ENCODE measurements at regions not wholly inside any gene's neighbourhood (a gene's known extent, or its start where the extent isn't known, plus 50 kb on each side); places are given as distances from the start of the nearest gene placed in this dataset.
"Not testable (repeated sequence)": the region's sequence is repeated elsewhere in the genome, so short reads cannot be mapped to it uniquely, and the experiment has no call there.

GRCh38 chr5:27855491-27855890 is 817.1 kb upstream of the CDH9 start:
- Histone ChIP-seq H3K27me3 (ENCODE audit: control insufficient read depth, low read length) (no peaks in the 10 kb centered on the region), H3K79me2 (ENCODE audit: control insufficient read depth, low read length) (no peaks in the 10 kb centered on the region), H3K4me3 (ENCODE audit: low read length) (no peak overlapping the region), H3K9me2 (replicated peaks; ENCODE audit: control insufficient read depth, low read length) (no peaks in the 10 kb centered on the region), H3F3A (ENCODE audit: control insufficient read depth, insufficient read depth) (no peaks in the 10 kb centered on the region), H3K4me1 (ENCODE audit: control insufficient read depth, low read length) (no peaks in the 10 kb centered on the region), H3K36me3 (ENCODE audit: control insufficient read depth, low read length) (no peaks in the 10 kb centered on the region), H3K9me3 (ENCODE audit: control insufficient read depth, insufficient read depth, low read length) (no peaks in the 10 kb centered on the region), H3K4me2 (ENCODE audit: low read length) (no peak overlapping the region), H3K27ac (ENCODE audit: low read depth, low read length) (no peak overlapping the region), H4K20me1 (ENCODE audit: control insufficient read depth, insufficient read depth, low read depth, low read length) (no peaks in the 10 kb centered on the region)
- TF ChIP-seq CTCF (IDR thresholded peaks at IDR 0.05; ENCODE audit: low read depth, low read length, poor library complexity, severe bottlenecking) (no peak), EZH2phosphoT487 (IDR thresholded peaks at IDR 0.05; ENCODE audit: borderline replicate concordance, low read length) (no peak)

- TF ChIP-seq EZH2phosphoT487 (IDR thresholded peaks at IDR 0.05; ENCODE audit: borderline replicate concordance, low read length): no peak
- no peaks in the 10 kb centered on the region for H3K27me3 ChIP-seq (ENCODE audit: control insufficient read depth, low read length)
- H3K4me2 ChIP-seq (ENCODE audit: low read length): no peak overlapping the region
- H3K9me3 ChIP-seq (ENCODE audit: control insufficient read depth, insufficient read depth, low read length): no peaks in the 10 kb centered on the region
- H3K36me3 ChIP-seq (ENCODE audit: control insufficient read depth, low read length): no peaks in the 10 kb centered on the region
- no peaks in the 10 kb centered on the region for H4K20me1 ChIP-seq (ENCODE audit: control insufficient read depth, insufficient read depth, low read depth, low read length)
- no peaks in the 10 kb centered on the region for H3K4me1 ChIP-seq (ENCODE audit: control insufficient read depth, low read length)
- no peaks in the 10 kb centered on the region for H3K9me2 ChIP-seq (replicated peaks; ENCODE audit: control insufficient read depth, low read length)
- no peaks in the 10 kb centered on the region for H3F3A ChIP-seq (ENCODE audit: control insufficient read depth, insufficient read depth)
- no peak overlapping the region for H3K4me3 ChIP-seq (ENCODE audit: low read length)
- no peaks in the 10 kb centered on the region for H3K79me2 ChIP-seq (ENCODE audit: control insufficient read depth, low read length)
- no peak overlapping the region for H3K27ac ChIP-seq (ENCODE audit: low read depth, low read length)
These were observed 816.0 kb upstream of the CDH9 start for GRCh38 chr5:27854243-27854852.

- no peaks in the 10 kb centered on the region for H3K79me2 ChIP-seq (ENCODE audit: control insufficient read depth, low read length)
- H3K9me2 ChIP-seq (replicated peaks; ENCODE audit: control insufficient read depth, low read length): no peaks in the 10 kb centered on the region
- TF ChIP-seq CTCF (IDR thresholded peaks at IDR 0.05; ENCODE audit: low read depth, low read length, poor library complexity, severe bottlenecking) (no peak), EZH2phosphoT487 (IDR thresholded peaks at IDR 0.05; ENCODE audit: borderline replicate concordance, low read length) (no peak)
- no peak overlapping the region for H3K4me3 ChIP-seq (ENCODE audit: low read length)
- H3K27me3 ChIP-seq (ENCODE audit: control insufficient read depth, low read length): no peaks in the 10 kb centered on the region
- no peaks in the 10 kb centered on the region for H3F3A ChIP-seq (ENCODE audit: control insufficient read depth, insufficient read depth)
- H3K36me3 ChIP-seq (ENCODE audit: control insufficient read depth, low read length): no peaks in the 10 kb centered on the region
- no peaks in the 10 kb centered on the region for H4K20me1 ChIP-seq (ENCODE audit: control insufficient read depth, insufficient read depth, low read depth, low read length)
- H3K27ac ChIP-seq (ENCODE audit: low read depth, low read length): no peak overlapping the region
- no peaks in the 10 kb centered on the region for H3K4me1 ChIP-seq (ENCODE audit: control insufficient read depth, low read length)
- no peak overlapping the region for H3K4me2 ChIP-seq (ENCODE audit: low read length)
- no peaks in the 10 kb centered on the region; the same call in 1 of the 2 replicates for H3K9me3 ChIP-seq (ENCODE audit: control insufficient read depth, insufficient read depth, low read length)
These were observed 806.9 kb upstream of the CDH9 start for GRCh38 chr5:27845248-27845647.

GRCh38 chr5:27836704-27837103 is 798.3 kb upstream of the CDH9 start:
- H3F3A ChIP-seq (ENCODE audit: control insufficient read depth, insufficient read depth); H3K27ac ChIP-seq (ENCODE audit: low read depth, low read length); H3K36me3 ChIP-seq (ENCODE audit: control insufficient read depth, low read length); H3K4me1 ChIP-seq (ENCODE audit: control insufficient read depth, low read length); H3K4me2 ChIP-seq (ENCODE audit: low read length); H4K20me1 ChIP-seq (ENCODE audit: control insufficient read depth, insufficient read depth, low read depth, low read length); H3K4me3 ChIP-seq (ENCODE audit: low read length); H3K27me3 ChIP-seq (ENCODE audit: control insufficient read depth, low read length); H3K79me2 ChIP-seq (ENCODE audit: control insufficient read depth, low read length); H3K9me3 ChIP-seq (ENCODE audit: control insufficient read depth, insufficient read depth, low read length); H3K9me2 ChIP-seq (replicated peaks; ENCODE audit: control insufficient read depth, low read length): not testable (repeated sequence)
